HG02973 (cell line): ENCODE measurements at regions not wholly inside any gene's neighbourhood (a gene's known extent, or its start where the extent isn't known, plus 50 kb on each side); places are given as distances from the start of the nearest gene placed in this dataset.

Source experiments
- ATAC-seq: cut with Tn5 transposase; IDR thresholded peaks from one replicate; pipeline ENCODE4 v1.9.1; 2021; ENCODE audit warnings: moderate library complexity; ENCODE audit not compliant: unreplicated experiment

- no peak for ATAC-seq
Measured at GRCh38 chr18:74023220-74023619, 124.4 kb downstream of the FBXO15 start.

GRCh38 chr18:74019864-74020263, 127.8 kb downstream of the FBXO15 start:
- ATAC-seq = no peak

- no peak for ATAC-seq
Measured at GRCh38 chr18:74013955-74014354, 133.7 kb downstream of the FBXO15 start.

- ATAC-seq = no peak
Measured at GRCh38 chr18:74012954-74013630, 134.5 kb downstream of the FBXO15 start.

GRCh38 chr18:74006143-74006542, 141.5 kb downstream of the FBXO15 start:
- ATAC-seq = no peak

- ATAC-seq = no peak
Measured at GRCh38 chr18:74005320-74006109, 142.1 kb downstream of the FBXO15 start.

- ATAC-seq = no peak
Measured at GRCh38 chr18:73992242-73993022, 155.2 kb downstream of the FBXO15 start.

- ATAC-seq = no peak
Measured at GRCh38 chr18:73991570-73991969, 156.1 kb downstream of the FBXO15 start.

GRCh38 chr18:73990258-73990657, 157.4 kb downstream of the FBXO15 start:
- ATAC-seq = no peak

GRCh38 chr18:73987247-73987980, 160.2 kb downstream of the FBXO15 start:
- ATAC-seq = no peak

GRCh38 chr18:73986711-73987110, 160.9 kb downstream of the FBXO15 start:
- ATAC-seq = no peak

GRCh38 chr18:73985855-73986625, 161.6 kb downstream of the FBXO15 start:
- no peak for ATAC-seq

- no peak for ATAC-seq
Measured at GRCh38 chr18:73983970-73984369, 163.7 kb downstream of the FBXO15 start.

GRCh38 chr18:73983496-73983895, 164.1 kb downstream of the FBXO15 start:
- ATAC-seq = no peak

- ATAC-seq = no peak
Measured at GRCh38 chr18:73981796-73982195, 165.8 kb downstream of the FBXO15 start.

GRCh38 chr18:73980289-73980979, 167.2 kb downstream of the FBXO15 start:
- ATAC-seq = no peak

- no peak for ATAC-seq
Measured at GRCh38 chr18:73979742-73980141, 167.9 kb downstream of the FBXO15 start.

- no peak for ATAC-seq
Measured at GRCh38 chr18:73976433-73976832, 171.2 kb downstream of the FBXO15 start.

- no peak for ATAC-seq
Measured at GRCh38 chr18:73975266-73975665, 172.4 kb downstream of the FBXO15 start.

- no peak for ATAC-seq
Measured at GRCh38 chr18:73973972-73974371, 173.7 kb downstream of the FBXO15 start.
